ACC112 (cell line): ENCODE measurements at regions not wholly inside any gene's neighbourhood (a gene's known extent, or its start where the extent isn't known, plus 50 kb on each side); places are given as distances from the start of the nearest gene placed in this dataset.

Experiments
- H2AFZ ChIP-seq: fragments of 200-600 bp; sonication (generic); one replicate; pipeline ENCODE4 v1.6.0; 2017; ENCODE audit warnings: antibody characterized with exemption, low read length; ENCODE audit not compliant: unreplicated experiment
- H3K27ac ChIP-seq: fragments of 200-600 bp; sonication (generic); 2 replicates; pipeline ENCODE4 v1.5.1; 2014; ENCODE audit warnings: low read depth, mild to moderate bottlenecking, antibody characterized with exemption, low read length, moderate library complexity
- H3K27me3 ChIP-seq: fragments of 200-600 bp; sonication (generic); 2 replicates; pipeline ENCODE4 v1.6.1; 2014; ENCODE audit warnings: mild to moderate bottlenecking, antibody characterized with exemption, low read length, moderate library complexity, mixed read lengths; ENCODE audit not compliant: insufficient read depth
- H3K36me3 ChIP-seq: fragments of 200-600 bp; sonication (generic); 2 replicates; pipeline ENCODE4 v1.6.1; 2016; ENCODE audit warnings: mild to moderate bottlenecking, antibody characterized with exemption, low read length, moderate library complexity, mixed read lengths; ENCODE audit not compliant: insufficient read depth
- H3K4me1 ChIP-seq: fragments of 200-600 bp; sonication (generic); one replicate; pipeline ENCODE4 v1.6.1; 2016; ENCODE audit warnings: low read length, mixed read lengths; ENCODE audit not compliant: insufficient read depth, unreplicated experiment, control insufficient read depth
- H3K4me3 ChIP-seq: fragments of 200-600 bp; sonication (generic); 2 replicates; pipeline ENCODE4 v1.5.1; 2014; ENCODE audit warnings: mild to moderate bottlenecking, low read depth, low read length
- H3K79me2 ChIP-seq: fragments of 200-600 bp; sonication (generic); one replicate; pipeline ENCODE4 v1.6.0; 2016; ENCODE audit warnings: low read length; ENCODE audit not compliant: control insufficient read depth, unreplicated experiment, insufficient read depth

DNA sequence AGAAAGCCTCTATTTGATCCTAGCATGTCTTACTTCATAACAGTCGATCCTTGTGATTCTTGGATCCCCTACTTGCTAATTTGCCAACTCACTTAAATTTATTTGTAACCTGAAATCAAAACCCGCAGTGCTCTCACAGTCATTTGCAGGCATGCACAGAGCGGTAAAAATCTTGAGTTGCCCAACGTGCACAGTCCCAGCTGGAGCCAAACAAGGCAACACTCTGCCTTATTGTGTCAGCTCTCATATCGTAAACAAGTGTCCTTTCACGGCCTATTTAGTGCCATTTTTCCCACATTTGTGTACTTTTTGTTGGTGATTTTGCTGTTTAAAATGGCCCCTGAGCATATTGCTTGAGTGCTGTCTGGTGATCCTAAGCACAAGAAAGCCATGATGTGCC is 511.3 kb upstream of the WWC1 start:
- Histone ChIP-seq H3K79me2 (no peaks in the 10 kb centered on the region), H3K36me3 (no peaks in the 10 kb centered on the region), H3K27me3 (no peaks in the 10 kb centered on the region), H3K27ac (no peak overlapping the region), H3K4me3 (no peak overlapping the region), H2AFZ (no peak overlapping the region), H3K4me1 (no peaks in the 10 kb centered on the region)

DNA sequence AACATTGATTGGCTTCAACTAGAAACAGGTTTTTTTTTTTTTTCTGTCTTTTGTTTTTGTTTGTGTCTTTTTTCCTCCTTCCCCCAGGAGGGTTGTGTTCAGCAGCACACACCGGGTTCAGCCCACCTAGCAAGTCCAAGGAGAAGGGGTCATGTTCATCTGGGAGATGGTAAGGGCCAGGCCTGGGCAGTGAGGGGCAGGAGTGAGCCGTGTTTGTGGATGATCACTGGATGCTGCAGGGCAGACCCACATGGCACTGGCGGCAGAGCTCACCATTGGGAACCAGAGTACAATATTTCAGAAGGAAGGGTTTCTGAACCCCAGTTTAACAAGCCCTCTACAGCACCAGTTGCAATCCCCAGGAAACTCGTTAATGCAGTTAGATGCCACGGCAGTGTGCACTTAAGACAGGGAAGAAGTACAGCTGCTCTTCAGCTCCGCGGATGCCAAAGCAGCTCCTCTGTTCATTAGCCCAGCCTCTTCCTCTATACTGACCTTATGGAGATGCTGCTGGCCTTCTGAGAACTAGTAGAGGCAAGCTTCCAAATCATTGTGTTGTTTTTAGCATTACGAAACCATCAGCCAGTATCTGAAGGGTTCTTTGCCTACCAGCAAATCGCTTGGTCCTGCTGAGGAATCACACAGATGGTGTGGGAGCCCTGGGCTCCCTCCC is 508.2 kb upstream of the WWC1 start:
- Histone ChIP-seq H2AFZ (no peak overlapping the region), H3K27me3 (no peaks in the 10 kb centered on the region), H3K4me3 (no peak overlapping the region), H3K79me2 (no peaks in the 10 kb centered on the region), H3K4me1 (no peaks in the 10 kb centered on the region), H3K27ac (no peak overlapping the region), H3K36me3 (no peaks in the 10 kb centered on the region)

DNA sequence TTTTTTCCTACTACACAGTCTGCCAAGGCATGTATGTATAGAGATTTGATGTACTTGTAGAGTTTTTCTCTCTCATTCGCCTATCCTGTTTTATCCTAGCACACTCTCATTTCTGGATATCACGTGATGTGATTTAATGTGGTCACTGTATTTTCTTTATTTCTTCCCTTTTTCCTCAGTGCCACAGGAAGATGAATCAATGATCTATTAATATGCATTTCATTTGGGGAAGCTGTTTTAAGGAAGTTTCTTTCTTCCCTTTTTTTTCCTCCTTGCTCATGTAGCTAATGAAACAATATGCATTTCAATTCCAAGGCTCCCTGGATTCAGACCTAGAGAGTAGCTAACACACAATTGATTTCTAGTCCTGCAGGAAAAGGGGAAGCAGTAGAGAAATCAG is 506.3 kb upstream of the WWC1 start:
- Histone ChIP-seq H3K4me1 (no peaks in the 10 kb centered on the region), H2AFZ (no peak overlapping the region), H3K27ac (no peak overlapping the region), H3K27me3 (no peaks in the 10 kb centered on the region), H3K4me3 (no peak overlapping the region), H3K79me2 (no peaks in the 10 kb centered on the region), H3K36me3 (no peaks in the 10 kb centered on the region)

DNA sequence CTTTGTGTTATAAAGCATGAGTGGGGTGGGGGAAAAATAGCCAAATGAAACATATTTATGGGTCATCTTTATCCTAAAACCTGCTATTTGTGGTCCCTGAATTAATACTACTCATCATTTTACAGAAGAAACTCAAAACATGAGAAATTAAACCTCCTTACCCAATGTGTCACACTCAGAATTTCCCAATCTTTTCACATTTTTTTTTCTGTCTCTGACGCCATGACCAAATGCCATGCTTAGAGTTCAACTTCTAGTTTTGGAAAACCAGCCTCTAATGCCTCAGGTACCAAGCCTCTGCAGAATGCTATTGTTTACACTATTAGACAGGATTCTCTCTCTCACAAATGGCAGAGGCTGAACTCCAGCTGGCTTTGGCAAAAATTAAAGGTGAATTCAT is 505.5 kb upstream of the WWC1 start:
- Histone ChIP-seq H3K36me3 (no peaks in the 10 kb centered on the region), H2AFZ (no peak overlapping the region), H3K4me1 (no peaks in the 10 kb centered on the region), H3K4me3 (no peak overlapping the region), H3K79me2 (no peaks in the 10 kb centered on the region), H3K27ac (no peak overlapping the region), H3K27me3 (no peaks in the 10 kb centered on the region)

DNA sequence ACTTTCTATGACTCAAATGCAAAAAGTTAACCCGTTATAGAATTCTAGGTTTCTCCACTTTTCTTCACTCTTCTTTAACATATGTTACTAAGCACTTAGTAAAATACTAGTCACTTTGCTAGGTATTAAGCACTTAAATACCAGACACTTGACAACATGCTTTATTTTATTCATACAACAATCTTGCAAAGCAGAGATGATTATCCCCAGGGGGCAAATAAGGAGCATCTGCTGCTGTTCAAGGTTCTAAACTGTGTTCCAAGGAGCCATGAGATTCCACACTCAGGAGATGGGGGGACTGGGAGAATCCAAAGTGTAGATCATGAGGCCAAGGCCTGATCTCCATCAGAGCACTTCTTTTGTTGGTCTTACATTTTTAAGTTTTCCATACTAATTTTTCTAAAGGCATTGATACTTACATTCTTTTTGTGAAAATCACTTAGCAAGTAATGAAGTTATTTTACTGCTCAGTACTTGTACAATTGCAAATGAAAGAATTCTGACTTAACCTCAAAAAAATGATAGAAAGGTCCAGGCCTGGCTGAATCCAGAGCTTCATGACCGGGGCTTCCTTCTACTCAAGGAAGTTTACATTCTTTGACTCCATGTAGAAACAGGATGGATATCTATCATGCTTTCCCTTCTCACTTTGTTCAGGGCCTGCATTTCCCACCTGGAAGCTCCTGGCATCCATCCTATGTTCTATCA is 504.4 kb upstream of the WWC1 start:
- no peaks in the 10 kb centered on the region for H3K79me2 ChIP-seq
- no peak overlapping the region for H3K4me3 ChIP-seq
- H3K4me1 ChIP-seq = no peaks in the 10 kb centered on the region
- H2AFZ ChIP-seq = no peak overlapping the region
- H3K27ac ChIP-seq = no peak overlapping the region
- H3K27me3 ChIP-seq = no peaks in the 10 kb centered on the region
- no peaks in the 10 kb centered on the region for H3K36me3 ChIP-seq

DNA sequence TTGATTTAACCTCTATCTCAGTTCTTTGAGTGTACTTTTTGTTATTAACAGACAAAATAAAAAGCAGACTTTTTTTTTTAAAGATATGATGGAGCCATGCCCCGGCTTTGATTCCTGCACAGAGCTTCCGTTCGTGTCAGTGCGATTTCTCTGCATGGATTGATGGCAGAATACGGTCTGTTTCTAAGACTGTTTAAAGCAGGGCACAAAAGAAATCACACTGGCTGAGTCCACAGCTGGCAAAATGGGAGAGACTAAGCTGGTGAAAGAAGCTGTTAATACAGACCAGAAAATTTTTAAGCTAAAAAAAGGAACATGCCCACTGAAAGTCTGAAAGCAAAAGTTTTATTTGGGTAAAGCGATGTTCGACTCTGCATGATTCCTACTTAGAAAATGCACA is 501.4 kb upstream of the WWC1 start:
- no peak overlapping the region for H2AFZ ChIP-seq
- no peak overlapping the region for H3K27ac ChIP-seq
- no peaks in the 10 kb centered on the region for H3K36me3 ChIP-seq
- no peaks in the 10 kb centered on the region for H3K4me1 ChIP-seq
- no peaks in the 10 kb centered on the region for H3K79me2 ChIP-seq
- H3K4me3 ChIP-seq = no peak overlapping the region
- H3K27me3 ChIP-seq = no peaks in the 10 kb centered on the region

DNA sequence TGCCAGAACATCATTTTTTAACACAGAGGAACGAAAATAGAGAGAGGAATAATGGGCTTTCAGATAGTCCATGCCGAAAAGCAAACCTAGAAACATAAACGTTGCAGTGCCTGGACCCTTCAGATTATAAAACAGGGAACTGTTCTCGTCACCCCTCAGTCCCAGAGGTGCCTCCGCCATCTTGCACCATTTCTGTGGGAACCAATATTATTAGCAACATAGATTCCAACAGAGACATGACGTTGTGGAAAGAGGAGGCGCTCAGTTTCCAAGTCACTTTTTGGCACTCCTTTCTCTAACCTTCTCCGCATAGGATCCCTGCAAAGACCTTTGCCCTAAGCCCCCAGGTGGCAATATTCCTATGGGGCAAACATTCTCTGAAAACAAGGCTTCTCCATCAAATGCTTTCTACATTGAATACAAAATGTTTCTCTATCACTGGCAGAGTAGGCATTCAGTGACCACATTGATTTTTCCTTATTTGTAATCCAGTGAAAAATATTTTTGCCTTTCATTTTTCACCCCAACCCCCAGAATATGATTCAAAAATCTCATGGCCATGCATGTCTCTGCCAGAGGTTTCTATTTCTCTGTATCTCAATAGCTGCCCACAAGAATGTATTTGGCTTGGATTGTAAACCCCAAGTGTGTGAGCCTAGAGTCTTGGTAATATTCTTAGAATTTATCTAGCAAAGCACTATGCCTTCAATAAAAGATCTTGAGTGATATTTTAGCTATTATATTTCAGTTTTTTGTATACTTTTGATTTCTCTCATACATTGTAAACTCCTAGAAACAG is 500.8 kb upstream of the WWC1 start:
- no peaks in the 10 kb centered on the region for H3K36me3 ChIP-seq
- no peaks in the 10 kb centered on the region for H3K79me2 ChIP-seq
- H3K27ac ChIP-seq = no peak overlapping the region
- H2AFZ ChIP-seq = no peak overlapping the region
- no peak overlapping the region for H3K4me3 ChIP-seq
- no peaks in the 10 kb centered on the region for H3K4me1 ChIP-seq
- H3K27me3 ChIP-seq = no peaks in the 10 kb centered on the region

DNA sequence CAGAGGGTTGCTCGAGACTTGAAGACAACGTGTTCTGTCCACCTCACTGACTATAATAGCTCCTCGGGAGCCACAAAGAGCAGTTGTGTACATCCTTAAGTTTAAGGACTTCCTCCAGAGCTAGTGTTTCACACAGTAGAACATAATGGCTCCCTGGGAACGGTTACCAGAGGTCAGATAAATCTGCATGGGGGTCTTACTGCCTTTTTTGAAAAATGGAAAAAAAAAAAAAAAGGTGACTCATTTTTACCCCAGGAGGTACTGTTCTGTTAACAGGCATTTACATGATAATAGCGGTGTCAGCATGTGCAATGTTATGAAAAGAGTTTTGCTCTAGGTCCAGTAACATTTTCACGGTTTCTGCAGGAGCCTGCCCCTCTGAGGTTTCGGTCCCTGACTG is 498.9 kb upstream of the WWC1 start:
- Histone ChIP-seq H3K27ac (no peak overlapping the region), H3K79me2 (no peaks in the 10 kb centered on the region), H3K4me1 (no peaks in the 10 kb centered on the region), H3K27me3 (no peaks in the 10 kb centered on the region), H2AFZ (no peak overlapping the region), H3K4me3 (no peak overlapping the region), H3K36me3 (no peaks in the 10 kb centered on the region)

DNA sequence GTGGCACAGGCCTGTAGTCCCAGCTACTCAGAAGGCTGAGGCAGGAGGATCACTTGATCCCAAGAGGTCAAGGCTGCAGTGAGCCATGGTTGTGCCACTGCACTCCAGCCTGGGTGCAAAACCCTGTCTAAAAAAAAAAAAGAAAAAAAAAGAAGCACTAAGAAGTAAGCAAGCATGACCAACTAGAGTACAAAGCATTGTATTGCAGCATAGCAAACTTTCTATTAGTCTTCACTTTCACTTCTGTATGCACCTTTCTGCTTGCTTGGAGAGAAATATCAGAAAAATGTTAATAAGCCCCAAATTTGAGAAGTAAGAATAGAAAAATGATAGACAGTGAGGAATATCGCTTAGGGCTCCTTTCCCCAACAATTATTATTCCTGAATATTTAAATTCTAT is 497.7 kb upstream of the WWC1 start:
- Histone ChIP-seq H3K79me2 (no peaks in the 10 kb centered on the region), H2AFZ (no peak overlapping the region), H3K36me3 (no peaks in the 10 kb centered on the region), H3K27me3 (no peaks in the 10 kb centered on the region), H3K27ac (no peak overlapping the region), H3K4me3 (no peak overlapping the region), H3K4me1 (no peaks in the 10 kb centered on the region)

DNA sequence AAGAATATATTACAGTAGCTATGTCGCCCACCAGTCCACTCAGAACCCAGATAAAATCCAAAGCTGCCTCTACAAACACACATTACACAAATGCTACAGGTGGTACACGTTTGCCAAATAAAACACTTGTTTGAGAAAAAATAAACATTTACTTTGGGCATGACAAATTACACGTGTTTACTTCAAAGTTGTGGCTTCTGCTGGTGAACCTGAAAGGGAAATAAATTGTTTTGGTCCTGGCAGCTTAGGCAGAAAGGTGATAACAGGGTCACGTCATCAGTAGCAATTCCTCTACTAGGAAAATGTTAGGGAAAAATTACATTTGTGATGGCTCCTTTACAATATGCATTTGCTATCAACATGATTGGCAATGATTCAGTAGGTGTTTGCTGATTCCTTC is 497.3 kb upstream of the WWC1 start:
- H3K27ac ChIP-seq = no peak overlapping the region
- no peaks in the 10 kb centered on the region for H3K79me2 ChIP-seq
- no peaks in the 10 kb centered on the region for H3K4me1 ChIP-seq
- no peaks in the 10 kb centered on the region for H3K36me3 ChIP-seq
- H3K4me3 ChIP-seq = no peak overlapping the region
- no peaks in the 10 kb centered on the region for H3K27me3 ChIP-seq
- no peak overlapping the region for H2AFZ ChIP-seq

DNA sequence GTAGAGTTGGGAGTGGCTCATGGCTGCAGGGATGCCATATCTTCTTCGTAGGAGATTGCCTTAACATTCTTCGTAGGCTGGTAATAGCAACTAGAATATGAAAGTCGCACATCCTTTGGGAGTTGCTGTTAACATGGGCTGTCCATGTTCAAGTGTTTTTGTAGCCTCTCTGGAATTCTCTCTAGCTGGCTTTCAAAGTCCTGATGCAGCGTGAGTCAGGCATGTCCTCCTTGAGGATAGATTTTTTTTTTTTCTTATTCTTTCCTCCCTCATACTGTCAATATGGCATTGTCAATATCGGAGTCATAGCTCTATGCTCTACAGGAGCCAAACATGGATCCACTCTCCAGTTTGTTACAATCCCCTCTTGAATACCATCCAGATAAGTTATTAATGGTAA is 494.8 kb upstream of the WWC1 start:
- Histone ChIP-seq H3K79me2 (no peaks in the 10 kb centered on the region), H3K4me3 (no peak overlapping the region), H2AFZ (no peak overlapping the region), H3K27ac (no peak overlapping the region), H3K27me3 (no peaks in the 10 kb centered on the region), H3K4me1 (no peaks in the 10 kb centered on the region), H3K36me3 (no peaks in the 10 kb centered on the region)
